Nephron progenitor cell (in vitro differentiated cells): ENCODE measurements at regions not wholly inside any gene's neighbourhood (a gene's known extent, or its start where the extent isn't known, plus 50 kb on each side); places are given as distances from the start of the nearest gene placed in this dataset.

Experiments
- DNase-seq: peaks from one replicate; pipeline ENCODE4 v3.0.0; 2021
- H3K27ac Mint-ChIP-seq: 2 replicates; pipeline ENCODE4 v1.8.0; 2021; ENCODE audit warnings: mild to moderate bottlenecking, moderate library complexity, mixed read lengths
- H3K27me3 Mint-ChIP-seq: 2 replicates; pipeline ENCODE4 v1.8.0; 2021; ENCODE audit warnings: mild to moderate bottlenecking, low read depth, mixed read lengths; ENCODE audit not compliant: poor library complexity
- H3K36me3 Mint-ChIP-seq: 2 replicates; pipeline ENCODE4 v1.8.0; 2021; ENCODE audit warnings: low read depth, mixed read lengths
- H3K4me1 Mint-ChIP-seq: 2 replicates; pipeline ENCODE4 v1.8.0; 2021; ENCODE audit warnings: mixed read lengths
- H3K4me3 Mint-ChIP-seq: 2 replicates; pipeline ENCODE4 v1.8.0; 2021; ENCODE audit warnings: mild to moderate bottlenecking, moderate library complexity, mixed read lengths
- H3K9me3 Mint-ChIP-seq: 2 replicates; pipeline ENCODE4 v1.8.0; 2021; ENCODE audit warnings: mild to moderate bottlenecking, moderate library complexity, mixed read lengths
- TF ChIP-seq, protein P1 (sequence below): fragments of 200-600 bp; sonication (generic); IDR thresholded peaks from 2 replicates; pipeline ENCODE4 v1.5.0; 2021; ENCODE audit warnings: antibody characterized with exemption

DNA sequence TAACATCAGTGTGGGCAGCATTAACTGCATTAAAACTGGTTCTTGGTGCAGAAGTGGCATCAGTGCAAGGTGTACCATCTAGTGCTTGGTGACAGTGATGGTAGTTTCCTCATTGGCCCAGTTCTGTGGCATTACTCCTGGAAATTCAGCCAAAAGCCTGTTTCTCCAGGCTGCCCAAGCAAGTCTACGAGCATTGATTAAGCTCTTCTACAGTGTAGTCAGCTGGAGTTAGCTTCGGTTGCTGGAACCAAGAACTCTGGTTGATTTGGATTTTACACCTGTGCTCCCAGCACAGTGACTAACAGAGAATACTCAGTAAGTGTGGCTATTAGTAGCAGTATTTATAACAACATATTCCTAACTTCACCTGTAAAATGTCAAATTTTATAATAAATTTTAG is 84.9 kb upstream of the ZDHHC17 start:
- no peaks in the 10 kb centered on the region for H3K9me3 Mint-ChIP-seq
- peaks cover 3% of the 10 kb centered on the region for H3K27me3 Mint-ChIP-seq

DNA sequence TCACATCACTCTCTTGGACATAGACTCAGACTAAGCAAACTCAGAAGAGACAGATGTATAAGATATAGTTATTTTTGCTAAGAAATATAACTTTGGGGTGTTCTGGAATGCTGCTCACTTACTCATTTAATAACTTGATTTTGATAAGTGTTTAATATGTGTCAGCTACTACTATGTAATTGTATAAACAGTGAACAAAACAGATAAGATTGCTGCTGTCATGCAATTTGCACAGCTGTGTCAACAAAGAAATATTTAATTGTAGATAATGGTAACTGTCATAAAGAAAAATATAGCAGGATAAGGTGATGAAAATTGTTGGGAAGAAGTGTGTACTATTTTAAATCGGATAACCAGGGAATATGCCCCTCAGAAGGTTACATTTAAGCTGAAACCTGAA is 84.1 kb upstream of the ZDHHC17 start:
- Mint-ChIP-seq H3K27ac (no peak overlapping the region), H3K27me3 (peaks cover 3% of the 10 kb centered on the region), H3K36me3 (no peaks in the 10 kb centered on the region), H3K9me3 (no peaks in the 10 kb centered on the region), H3K4me3 (no peak overlapping the region), H3K4me1 (peaks cover 2% of the 10 kb centered on the region)
- TF ChIP-seq, protein P1, sequence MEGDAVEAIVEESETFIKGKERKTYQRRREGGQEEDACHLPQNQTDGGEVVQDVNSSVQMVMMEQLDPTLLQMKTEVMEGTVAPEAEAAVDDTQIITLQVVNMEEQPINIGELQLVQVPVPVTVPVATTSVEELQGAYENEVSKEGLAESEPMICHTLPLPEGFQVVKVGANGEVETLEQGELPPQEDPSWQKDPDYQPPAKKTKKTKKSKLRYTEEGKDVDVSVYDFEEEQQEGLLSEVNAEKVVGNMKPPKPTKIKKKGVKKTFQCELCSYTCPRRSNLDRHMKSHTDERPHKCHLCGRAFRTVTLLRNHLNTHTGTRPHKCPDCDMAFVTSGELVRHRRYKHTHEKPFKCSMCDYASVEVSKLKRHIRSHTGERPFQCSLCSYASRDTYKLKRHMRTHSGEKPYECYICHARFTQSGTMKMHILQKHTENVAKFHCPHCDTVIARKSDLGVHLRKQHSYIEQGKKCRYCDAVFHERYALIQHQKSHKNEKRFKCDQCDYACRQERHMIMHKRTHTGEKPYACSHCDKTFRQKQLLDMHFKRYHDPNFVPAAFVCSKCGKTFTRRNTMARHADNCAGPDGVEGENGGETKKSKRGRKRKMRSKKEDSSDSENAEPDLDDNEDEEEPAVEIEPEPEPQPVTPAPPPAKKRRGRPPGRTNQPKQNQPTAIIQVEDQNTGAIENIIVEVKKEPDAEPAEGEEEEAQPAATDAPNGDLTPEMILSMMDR: no peak
- DNase-seq: no peak

More for the DNA sequence above, 84.9 kb upstream of the ZDHHC17 start:
- Mint-ChIP-seq H3K4me3 (no peak overlapping the region), H3K36me3 (no peaks in the 10 kb centered on the region), H3K27ac (no peak overlapping the region), H3K4me1 (no peaks in the 10 kb centered on the region)
- DNase-seq: no peak
- TF ChIP-seq, protein P1: no peak

DNA sequence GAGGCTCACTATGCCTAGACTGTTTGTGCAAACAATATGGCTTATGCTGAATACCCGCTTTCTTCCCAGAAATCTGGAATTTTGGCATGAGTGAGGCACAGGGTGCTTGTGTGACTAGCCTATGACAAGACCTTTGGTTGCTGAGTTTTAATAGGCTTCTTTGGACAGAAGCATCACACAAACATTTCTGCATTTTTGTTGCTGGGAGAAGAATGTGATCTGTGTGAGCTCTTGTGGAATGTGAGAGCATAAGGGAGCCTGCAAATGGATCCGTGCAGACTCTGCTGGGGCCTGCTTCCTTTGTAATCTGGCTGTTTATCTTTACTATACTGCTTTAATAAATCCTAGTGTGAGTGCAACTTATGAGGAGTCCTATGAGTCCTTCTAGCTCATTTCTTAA is 83.0 kb upstream of the ZDHHC17 start:
- no peak overlapping the region for H3K4me3 Mint-ChIP-seq
- no peaks in the 10 kb centered on the region for H3K36me3 Mint-ChIP-seq
- DNase-seq: no peak
- TF ChIP-seq, protein P1: no peak
- H3K4me1 Mint-ChIP-seq: peaks cover 13% of the 10 kb centered on the region
- no peaks in the 10 kb centered on the region for H3K9me3 Mint-ChIP-seq
- H3K27me3 Mint-ChIP-seq: peaks cover 3% of the 10 kb centered on the region
- H3K27ac Mint-ChIP-seq: no peak overlapping the region

DNA sequence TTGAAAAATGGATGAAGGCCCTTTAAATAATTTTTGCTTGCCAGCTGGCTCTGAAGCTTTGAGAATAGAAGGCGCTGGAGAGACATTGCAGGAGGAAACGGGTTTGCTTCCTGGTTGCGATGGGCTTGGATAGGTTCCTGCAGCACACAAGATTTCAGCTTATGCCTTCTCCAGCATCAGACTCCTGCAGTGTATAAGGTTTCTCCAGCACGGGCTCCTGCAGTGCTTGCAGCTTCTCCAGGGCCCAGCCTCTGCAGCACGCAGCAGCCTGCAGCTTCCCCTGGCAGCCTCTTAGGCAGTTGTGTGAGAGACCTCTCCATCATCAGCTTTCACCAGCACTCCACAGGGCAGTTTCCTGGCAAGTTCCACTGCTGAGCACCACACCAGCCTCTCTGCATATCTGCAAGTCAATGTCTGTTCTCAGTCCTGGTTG is 78.7 kb upstream of the ZDHHC17 start:
- H3K27ac Mint-ChIP-seq: peak overlapping the region; percentile 68
- TF ChIP-seq, protein P1: no peak
- H3K9me3 Mint-ChIP-seq: no peaks in the 10 kb centered on the region
- peak; percentile 34 for DNase-seq
- H3K4me3 Mint-ChIP-seq: no peak overlapping the region
- H3K36me3 Mint-ChIP-seq: no peaks in the 10 kb centered on the region
- peaks cover 3% of the 10 kb centered on the region for H3K27me3 Mint-ChIP-seq
- H3K4me1 Mint-ChIP-seq: peaks cover 17% of the 10 kb centered on the region

DNA sequence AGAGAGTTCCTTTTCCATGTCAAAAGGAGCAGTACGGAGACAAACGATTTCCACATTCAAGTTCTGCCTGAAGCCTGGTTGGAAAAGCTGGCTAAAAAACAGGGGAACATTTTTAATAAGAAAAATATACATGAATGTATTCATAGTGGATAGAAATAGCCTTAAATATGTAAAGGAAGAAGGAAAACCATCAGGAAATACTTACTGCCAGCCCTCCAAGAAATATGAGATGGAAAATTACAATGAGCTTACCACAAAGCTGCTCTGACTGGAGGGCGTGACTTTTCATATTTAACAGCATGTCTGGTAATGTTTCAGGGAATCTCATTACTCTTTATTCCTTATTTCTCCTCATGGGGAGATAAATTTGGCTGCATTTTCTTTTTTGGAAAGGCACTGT is 75.9 kb upstream of the ZDHHC17 start:
- no peaks in the 10 kb centered on the region for H3K9me3 Mint-ChIP-seq

DNA sequence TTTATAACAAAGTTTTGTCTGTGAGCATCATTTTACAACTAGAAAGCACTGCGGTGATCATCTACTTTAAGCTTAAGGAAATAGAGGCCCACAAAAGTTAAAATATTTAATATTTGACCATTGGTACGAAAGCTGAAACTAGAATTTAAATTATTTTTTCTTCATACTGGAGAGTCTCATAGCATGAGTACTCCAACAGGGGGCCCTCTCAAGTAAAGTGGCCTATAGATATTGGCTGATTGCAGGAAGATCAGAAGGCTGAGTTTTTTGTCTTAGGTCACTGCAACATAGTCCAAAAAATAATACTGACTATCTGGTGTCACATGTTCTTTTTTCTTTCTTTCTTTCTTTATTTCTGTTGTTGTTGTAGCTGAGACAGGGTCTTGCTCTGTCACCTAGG is 75.3 kb upstream of the ZDHHC17 start:
- no peak for DNase-seq
- H3K9me3 Mint-ChIP-seq: no peaks in the 10 kb centered on the region
- H3K4me3 Mint-ChIP-seq: no peak overlapping the region
- no peaks in the 10 kb centered on the region for H3K27me3 Mint-ChIP-seq
- TF ChIP-seq, protein P1: peak; percentile 30
- no peak overlapping the region for H3K27ac Mint-ChIP-seq
- H3K4me1 Mint-ChIP-seq: peaks cover 25% of the 10 kb centered on the region
- no peaks in the 10 kb centered on the region for H3K36me3 Mint-ChIP-seq

More for the DNA sequence above, 75.9 kb upstream of the ZDHHC17 start:
- Mint-ChIP-seq H3K36me3 (no peaks in the 10 kb centered on the region), H3K27me3 (no peaks in the 10 kb centered on the region), H3K4me3 (no peak overlapping the region), H3K27ac (no peak overlapping the region), H3K4me1 (peaks cover 25% of the 10 kb centered on the region)
- TF ChIP-seq, protein P1: no peak
- no peak for DNase-seq
